Skin epidermis (tissue), 12 donors: ENCODE measurements at regions not wholly inside any gene's neighbourhood (a gene's known extent, or its start where the extent isn't known, plus 50 kb on each side); places are given as distances from the start of the nearest gene placed in this dataset.

Experiments used
- H3K27ac ChIP-seq, 21 experiments: fragments of 200-600 bp; sonication (generic) in 11 of 21; one replicate each; pipeline ENCODE4 v1.5.0; 2020; ENCODE audit warnings: mild to moderate bottlenecking in 3 of 21, inconsistent platforms in 2 of 21, moderate library complexity in 2 of 21
- H3K4me3 ChIP-seq, 7 experiments: fragments of 200-600 bp; sonication (generic) in 2 of 7; one replicate each; pipeline ENCODE4 v1.5.0; 2020; ENCODE audit warnings: inconsistent platforms in 2 of 7, mild to moderate bottlenecking in 2 of 7, moderate library complexity in 1 of 7

- Histone ChIP-seq H3K4me3 (no peak overlapping the region), H3K27ac (no peak overlapping the region)
Observed at GRCh38 chr2:193331676-193332075, 1136.9 kb upstream of the TMEFF2 start.

- no peak overlapping the region for H3K4me3 ChIP-seq
Observed at GRCh38 chr2:193326296-193326695, 1131.6 kb upstream of the TMEFF2 start.

GRCh38 chr2:193315428-193316091 is 1120.8 kb upstream of the TMEFF2 start:
- Histone ChIP-seq H3K27ac (no peak overlapping the region), H3K4me3 (no peak overlapping the region)

More at GRCh38 chr2:193326296-193326695, 1131.6 kb upstream of the TMEFF2 start:
- no peak overlapping the region for H3K27ac ChIP-seq

GRCh38 chr2:193303464-193303863 is 1108.7 kb upstream of the TMEFF2 start:
- H3K4me3 ChIP-seq = no peak overlapping the region
- H3K27ac ChIP-seq = no peak overlapping the region

GRCh38 chr2:193294371-193294770 is 1099.6 kb upstream of the TMEFF2 start:
- H3K27ac ChIP-seq = no peak overlapping the region

DNA sequence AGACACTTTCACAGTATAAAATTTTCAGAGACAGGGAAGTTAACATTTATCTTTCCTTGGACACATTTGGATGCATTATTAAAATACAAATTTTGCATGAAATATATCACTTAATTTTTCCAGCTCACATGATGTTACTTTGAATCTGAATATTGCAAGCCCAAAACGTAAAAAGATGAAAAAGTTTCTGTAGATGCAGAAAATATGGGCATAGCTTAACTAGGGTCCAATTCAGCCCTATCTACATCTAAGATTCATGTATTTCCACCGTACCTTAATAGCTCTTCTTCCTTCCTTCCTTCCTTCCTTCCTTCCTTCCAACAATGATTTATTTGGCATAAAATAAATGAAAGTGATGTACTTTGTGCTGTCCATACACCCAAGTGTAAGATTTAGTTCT is 1084.6 kb upstream of the TMEFF2 start:
- Histone ChIP-seq H3K4me3 (no peak overlapping the region), H3K27ac (no peak overlapping the region)

More at GRCh38 chr2:193294371-193294770, 1099.6 kb upstream of the TMEFF2 start:
- H3K4me3 ChIP-seq = no peak overlapping the region

- no peak overlapping the region for H3K4me3 ChIP-seq
- H3K27ac ChIP-seq = no peak overlapping the region
Observed at GRCh38 chr2:193276988-193277387, 1082.3 kb upstream of the TMEFF2 start.

- H3K4me3 ChIP-seq = no peak overlapping the region
Observed at GRCh38 chr2:193276560-193276959, 1081.8 kb upstream of the TMEFF2 start.

GRCh38 chr2:193276069-193276468 is 1081.3 kb upstream of the TMEFF2 start:
- Histone ChIP-seq H3K27ac (no peak overlapping the region), H3K4me3 (no peak overlapping the region)

More at GRCh38 chr2:193276560-193276959, 1081.8 kb upstream of the TMEFF2 start:
- no peak overlapping the region for H3K27ac ChIP-seq

DNA sequence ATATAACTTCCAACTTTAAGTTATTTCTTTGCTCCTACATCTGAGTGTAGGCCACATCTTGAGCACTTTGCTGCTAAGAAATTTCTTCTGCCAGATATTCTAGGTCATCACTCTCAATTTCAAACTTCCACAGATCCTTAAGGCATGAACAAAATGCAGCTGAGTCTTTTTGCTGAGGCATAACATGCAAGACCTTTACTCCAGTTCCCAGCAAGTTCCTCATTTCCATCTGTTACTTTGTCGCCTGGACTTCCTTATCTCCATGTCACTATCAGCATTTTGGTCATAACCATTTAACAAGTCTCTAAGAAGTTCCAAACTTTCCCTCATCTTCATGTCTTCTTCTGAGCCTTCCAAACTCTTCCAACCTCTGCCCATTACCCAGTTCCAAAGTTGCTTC is 1077.3 kb upstream of the TMEFF2 start:
- H3K4me3 ChIP-seq = no peak overlapping the region
- H3K27ac ChIP-seq = no peak overlapping the region

GRCh38 chr2:193270816-193271215 is 1076.1 kb upstream of the TMEFF2 start:
- no peak overlapping the region for H3K27ac ChIP-seq

GRCh38 chr2:193267496-193268002 is 1072.8 kb upstream of the TMEFF2 start:
- Histone ChIP-seq H3K27ac (no peak overlapping the region), H3K4me3 (no peak overlapping the region)

More at GRCh38 chr2:193270816-193271215, 1076.1 kb upstream of the TMEFF2 start:
- no peak overlapping the region for H3K4me3 ChIP-seq

DNA sequence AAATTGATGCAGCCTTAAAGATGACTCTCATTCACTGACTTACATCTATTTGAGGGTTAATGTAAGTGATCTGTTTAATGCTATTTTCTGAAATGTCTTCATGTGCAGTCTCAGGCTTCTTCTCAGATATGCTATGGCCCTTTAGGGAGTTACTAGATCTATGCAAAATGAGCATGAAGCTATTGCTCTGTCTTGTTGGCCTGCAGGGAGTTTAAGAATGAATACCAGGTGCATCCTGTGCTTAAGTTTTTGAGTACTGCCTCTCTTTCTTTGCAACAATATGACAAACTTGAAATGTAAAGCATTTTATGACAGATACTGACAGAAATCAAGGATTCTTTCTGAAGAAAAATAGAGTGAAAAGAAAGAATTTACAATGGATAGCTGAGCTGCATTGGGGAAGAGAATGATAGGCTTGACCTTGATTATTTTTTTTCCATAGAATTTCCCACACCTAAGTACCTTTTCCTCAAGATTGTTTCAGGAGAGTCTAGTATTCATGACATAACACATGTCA is 1058.3 kb upstream of the TMEFF2 start:
- H3K4me3 ChIP-seq = no peak overlapping the region
- H3K27ac ChIP-seq = no peak overlapping the region

- Histone ChIP-seq H3K4me3 (no peak overlapping the region), H3K27ac (no peak overlapping the region)
Observed at GRCh38 chr2:193251909-193252308, 1057.2 kb upstream of the TMEFF2 start.

DNA sequence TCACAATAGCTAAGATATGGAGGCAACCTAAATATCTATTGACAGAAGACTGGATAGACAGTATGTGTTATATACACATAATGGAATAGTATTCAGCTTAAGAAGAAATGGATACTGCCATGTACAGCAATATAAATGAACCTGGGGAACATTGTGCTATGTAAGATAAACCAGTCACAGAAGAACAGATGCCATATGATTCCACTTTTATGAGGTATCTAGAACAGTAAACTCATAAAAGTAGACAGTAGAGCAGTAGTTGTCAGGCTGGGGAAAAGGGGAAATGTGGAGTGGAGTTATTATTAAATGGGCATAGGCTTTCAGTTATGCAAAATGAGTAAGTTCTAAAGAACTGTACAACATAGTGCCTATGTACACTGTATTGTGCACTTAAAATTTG is 1055.7 kb upstream of the TMEFF2 start:
- Histone ChIP-seq H3K4me3 (no peak overlapping the region), H3K27ac (no peak overlapping the region)

GRCh38 chr2:193240752-193241151 is 1046.0 kb upstream of the TMEFF2 start:
- H3K4me3 ChIP-seq = no peak overlapping the region
- no peak overlapping the region for H3K27ac ChIP-seq

GRCh38 chr2:193231634-193232033 is 1036.9 kb upstream of the TMEFF2 start:
- no peak overlapping the region for H3K27ac ChIP-seq
- no peak overlapping the region for H3K4me3 ChIP-seq

GRCh38 chr2:193228276-193228675 is 1033.5 kb upstream of the TMEFF2 start:
- H3K27ac ChIP-seq = no peak overlapping the region
- no peak overlapping the region for H3K4me3 ChIP-seq

- Histone ChIP-seq H3K4me3 (no peak overlapping the region), H3K27ac (no peak overlapping the region)
Observed at GRCh38 chr2:193222454-193222853, 1027.7 kb upstream of the TMEFF2 start.

DNA sequence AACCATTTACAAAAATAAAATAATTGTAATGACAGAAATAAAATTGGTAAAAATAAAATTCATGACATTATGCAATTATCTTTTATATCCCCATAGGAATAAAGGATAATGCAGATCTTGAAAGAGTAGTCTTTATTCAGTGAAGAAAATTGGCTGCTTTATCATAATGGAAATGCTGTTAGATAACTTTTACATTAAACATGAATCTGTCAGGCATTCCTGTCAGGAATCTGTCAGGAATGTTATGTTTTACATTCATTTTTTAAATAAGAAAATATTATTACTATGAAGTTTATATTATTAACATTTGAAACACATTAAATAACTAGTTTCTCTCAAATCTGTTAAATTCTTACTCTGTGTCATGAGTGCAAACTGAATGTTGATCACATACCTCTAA is 1024.7 kb upstream of the TMEFF2 start:
- Histone ChIP-seq H3K4me3 (no peak overlapping the region), H3K27ac (no peak overlapping the region)

DNA sequence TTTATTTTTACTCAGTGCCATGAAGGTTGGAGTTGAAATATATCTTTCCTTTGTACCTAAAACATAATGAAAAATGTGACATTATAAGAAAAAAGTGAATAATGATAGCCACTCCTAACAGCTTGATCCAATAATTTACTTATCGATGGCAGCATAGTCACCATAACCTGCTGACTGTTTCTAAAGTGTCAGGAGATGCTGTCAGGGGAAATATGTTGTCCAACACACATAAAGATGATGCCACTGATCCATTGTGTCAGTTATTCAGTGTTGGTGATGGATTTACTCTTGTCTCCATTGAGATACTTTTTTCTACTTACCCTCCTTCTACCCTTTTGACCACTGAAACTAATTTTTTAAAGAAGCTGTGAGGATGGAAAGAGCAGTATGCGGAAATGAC is 1006.9 kb upstream of the TMEFF2 start:
- Histone ChIP-seq H3K27ac (no peak overlapping the region), H3K4me3 (no peak overlapping the region)

DNA sequence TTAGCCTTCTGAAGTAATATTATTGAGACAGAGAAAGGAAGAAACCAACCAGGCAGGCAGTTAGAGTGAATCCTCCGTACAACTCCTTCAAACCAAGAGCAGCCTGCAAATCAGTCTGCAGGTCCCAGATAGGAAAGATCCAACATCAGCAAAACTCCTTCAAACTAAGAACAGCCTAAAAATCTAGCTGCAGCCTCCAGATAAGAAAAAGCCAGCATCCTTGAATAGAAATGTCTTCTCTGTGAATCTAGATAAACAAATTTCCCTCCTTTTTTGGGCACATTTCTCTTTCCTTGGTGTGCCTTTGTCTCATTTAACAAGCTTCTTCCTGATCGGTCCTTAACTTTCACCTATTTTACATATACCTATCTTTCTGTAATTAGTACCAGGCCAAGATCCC is 1004.6 kb upstream of the TMEFF2 start:
- Histone ChIP-seq H3K27ac (no peak overlapping the region), H3K4me3 (no peak overlapping the region)
